OCI-LY7 (cell line): ENCODE measurements at regions not wholly inside any gene's neighbourhood (a gene's known extent, or its start where the extent isn't known, plus 50 kb on each side); places are given as distances from the start of the nearest gene placed in this dataset.

ENCODE experiments used
- CTCF ChIP-seq: fragments of 200-600 bp; sonication (generic); conservative IDR thresholded peaks from 2 replicates; pipeline ENCODE4 v1.5.1; 2014; ENCODE audit warnings: mild to moderate bottlenecking, antibody characterized with exemption, low read length, moderate library complexity, mixed read lengths
- EZH2phosphoT487 ChIP-seq: fragments of 200-600 bp; sonication (generic); IDR thresholded peaks from 2 replicates; pipeline ENCODE4 v1.6.1; 2018; ENCODE audit warnings: low read depth, borderline replicate concordance, mild to moderate bottlenecking, mixed run types, antibody characterized with exemption, low read length, moderate library complexity, mixed read lengths

- no peak for TF ChIP-seq CTCF
- no peak for TF ChIP-seq EZH2phosphoT487
Measured at GRCh38 chr4:37758226-37758625, 68.3 kb upstream of the PGM2 start.
